Adipocyte (in vitro differentiated cells): ENCODE measurements at regions not wholly inside any gene's neighbourhood (a gene's known extent, or its start where the extent isn't known, plus 50 kb on each side); places are given as distances from the start of the nearest gene placed in this dataset.
A peak's percentile ranks its signal among the peaks of the same experiment; 100 is the strongest.
"Not testable (repeated sequence)": the region's sequence is repeated elsewhere in the genome, so short reads cannot be mapped to it uniquely, and the experiment has no call there.

Experiments used
- DNase-seq: peaks from one replicate; pipeline ENCODE4 v3.0.0-alpha.2; 2015; ENCODE audit warnings: low read depth
- H3K27me3 ChIP-seq: replicated peaks from 2 replicates; pipeline ENCODE4 v1.7.0; 2013; ENCODE audit warnings: mild to moderate bottlenecking, low read length, moderate library complexity; ENCODE audit not compliant: control insufficient read depth, insufficient read depth
- H3K36me3 ChIP-seq: 2 replicates; pipeline ENCODE4 v1.7.0; 2013; ENCODE audit warnings: low read length, mild to moderate bottlenecking, moderate library complexity; ENCODE audit not compliant: control insufficient read depth, insufficient read depth, severe bottlenecking
- H3K4me1 ChIP-seq: 2 replicates; pipeline ENCODE4 v1.7.0; 2013; ENCODE audit warnings: mild to moderate bottlenecking, low read length, moderate library complexity; ENCODE audit not compliant: control insufficient read depth, insufficient read depth
- H3K4me3 ChIP-seq: 2 replicates; pipeline ENCODE4 v1.7.0; 2013; ENCODE audit warnings: mild to moderate bottlenecking, low read length, moderate library complexity
- H3K9ac ChIP-seq: 2 replicates; pipeline ENCODE4 v1.7.0; 2013; ENCODE audit warnings: mild to moderate bottlenecking, low read length, moderate library complexity
- H3K9me3 ChIP-seq: 2 replicates; pipeline ENCODE4 v1.7.0; 2013; ENCODE audit warnings: mild to moderate bottlenecking, low read length, moderate library complexity; ENCODE audit not compliant: control insufficient read depth

DNA sequence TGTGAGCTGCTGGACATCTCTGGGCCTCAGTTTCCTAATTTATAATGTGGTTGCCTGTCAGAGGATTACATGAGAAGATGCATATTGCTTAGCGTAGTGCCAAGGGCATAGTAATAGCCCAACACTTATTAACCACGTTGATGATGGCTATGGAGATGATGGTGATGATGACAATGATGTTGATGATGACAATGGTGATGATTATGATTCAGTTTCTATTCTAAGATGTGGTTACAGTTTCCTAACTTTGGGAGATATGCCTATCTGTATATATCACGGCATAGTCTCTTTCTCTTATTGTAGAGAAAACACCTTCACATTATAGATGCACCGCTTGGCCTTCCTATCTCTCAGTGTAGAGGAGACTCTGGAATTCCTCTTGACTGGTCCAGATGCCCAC is 311.9 kb upstream of the PLGLB2 start:
- not testable (repeated sequence) for H3K9me3 ChIP-seq, H3K27me3 ChIP-seq, H3K36me3 ChIP-seq, H3K4me1 ChIP-seq, DNase-seq, H3K9ac ChIP-seq, H3K4me3 ChIP-seq

DNA sequence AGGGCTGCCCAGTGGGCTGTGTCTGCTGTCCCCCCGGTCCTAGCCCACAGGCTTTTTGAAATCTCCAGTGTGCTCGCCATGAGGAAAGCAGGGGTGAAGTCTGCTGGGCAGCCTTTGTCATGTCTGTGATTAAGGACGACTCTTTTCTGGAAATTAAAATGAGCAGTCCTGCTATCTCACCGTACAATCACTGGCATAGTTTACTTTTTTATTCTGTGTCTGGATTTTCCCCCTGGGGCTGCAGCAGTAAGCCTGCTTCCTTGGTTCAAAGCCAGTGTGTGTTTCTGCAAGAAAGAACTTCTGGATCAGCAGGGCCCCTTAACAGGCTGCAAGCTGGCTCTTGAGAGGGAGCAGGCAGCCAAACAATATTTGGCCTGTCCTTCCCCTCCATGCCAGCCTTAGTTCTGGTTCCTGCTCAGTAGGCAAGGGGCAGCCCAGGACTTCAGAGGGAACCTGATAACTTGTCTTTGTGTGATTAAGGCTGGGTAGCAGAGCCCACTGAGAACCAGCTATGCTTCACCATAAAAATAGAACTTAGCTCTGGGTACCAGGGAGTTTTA is 310.1 kb upstream of the PLGLB2 start:
- not testable (repeated sequence) for H3K4me3 ChIP-seq, H3K9ac ChIP-seq, H3K4me1 ChIP-seq, H3K9me3 ChIP-seq, H3K27me3 ChIP-seq, H3K36me3 ChIP-seq
- peak; percentile 9 for DNase-seq

DNA sequence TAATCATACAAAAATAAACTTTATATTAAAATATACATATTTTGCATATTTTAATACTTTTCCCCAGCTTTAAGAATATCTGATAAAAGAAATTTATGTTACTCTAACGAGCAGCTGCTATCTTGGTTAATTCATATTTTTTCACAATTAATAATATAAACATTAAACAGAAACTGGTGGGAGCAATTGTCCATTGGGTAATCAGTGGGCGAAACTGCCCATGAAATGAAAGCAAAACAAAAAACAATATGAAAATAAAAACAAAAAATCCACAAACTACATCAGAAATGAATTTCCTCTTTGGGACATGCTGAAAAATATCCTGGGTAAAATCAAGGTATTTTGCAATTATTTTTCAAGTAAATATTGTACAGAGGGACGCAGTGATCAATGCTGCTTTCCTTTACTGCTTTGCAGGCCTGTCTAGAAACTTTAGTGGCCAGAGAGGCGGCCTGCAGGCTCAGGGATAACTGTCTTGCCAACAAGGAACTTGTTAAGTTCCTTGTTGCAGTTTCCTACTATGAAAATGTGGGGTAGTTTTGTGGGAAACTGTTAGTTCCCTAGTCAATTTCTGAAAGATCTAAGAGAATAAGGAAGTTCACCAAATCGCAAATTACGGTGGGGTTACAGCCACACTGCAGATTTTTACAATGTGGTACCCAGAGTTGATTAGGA is 309.0 kb upstream of the PLGLB2 start:
- not testable (repeated sequence) for DNase-seq, H3K27me3 ChIP-seq, H3K9ac ChIP-seq, H3K4me3 ChIP-seq, H3K9me3 ChIP-seq, H3K4me1 ChIP-seq, H3K36me3 ChIP-seq

- not testable (repeated sequence) for H3K9ac ChIP-seq, H3K9me3 ChIP-seq, H3K27me3 ChIP-seq, H3K36me3 ChIP-seq, DNase-seq, H3K4me3 ChIP-seq, H3K4me1 ChIP-seq
These were observed 308.2 kb upstream of the PLGLB2 start for GRCh38 chr2:87439617-87440204.

DNA sequence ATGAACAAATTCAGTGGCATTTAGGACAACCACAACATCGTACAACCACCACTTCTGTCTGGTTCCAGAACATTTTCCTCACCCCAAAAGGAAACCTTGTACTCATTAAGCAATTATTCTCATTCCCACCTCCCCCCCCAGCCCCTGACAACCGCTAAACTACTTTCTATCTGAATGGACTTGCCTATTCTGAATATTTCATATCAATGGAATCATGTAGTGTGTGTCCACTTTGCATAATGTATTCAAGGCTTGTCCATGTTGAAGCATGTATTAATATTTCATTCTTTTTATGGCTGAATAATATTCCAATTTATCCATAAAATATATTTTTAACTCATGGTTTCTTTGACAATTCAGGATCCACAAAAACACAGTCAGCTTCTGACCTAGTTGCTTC is 307.2 kb upstream of the PLGLB2 start:
- H3K27me3 ChIP-seq: not testable (repeated sequence)

DNA sequence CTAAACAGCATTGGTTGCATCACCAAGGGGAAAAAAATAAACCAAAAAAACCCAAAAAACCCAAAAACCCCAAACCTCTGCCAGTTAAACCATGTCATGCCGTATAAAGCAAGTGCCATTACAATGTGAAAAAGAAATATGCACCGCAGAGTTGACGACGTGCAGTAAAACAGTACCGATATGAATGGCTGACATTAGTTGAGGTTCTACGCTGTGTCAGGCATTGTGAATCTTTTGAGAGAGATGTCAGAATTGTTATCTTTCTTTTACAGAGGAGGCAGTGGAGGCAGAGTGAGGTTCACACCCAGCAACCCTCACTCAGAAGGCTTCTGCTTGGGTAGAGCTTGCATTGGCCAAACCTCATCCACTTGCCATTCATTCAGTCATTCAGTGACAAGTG is 306.5 kb upstream of the PLGLB2 start:
- not testable (repeated sequence) for H3K4me3 ChIP-seq, H3K9me3 ChIP-seq, H3K27me3 ChIP-seq, DNase-seq, H3K9ac ChIP-seq, H3K4me1 ChIP-seq, H3K36me3 ChIP-seq

More for the DNA sequence above, 307.2 kb upstream of the PLGLB2 start:
- not testable (repeated sequence) for DNase-seq, H3K4me3 ChIP-seq, H3K36me3 ChIP-seq, H3K4me1 ChIP-seq, H3K9me3 ChIP-seq, H3K9ac ChIP-seq

DNA sequence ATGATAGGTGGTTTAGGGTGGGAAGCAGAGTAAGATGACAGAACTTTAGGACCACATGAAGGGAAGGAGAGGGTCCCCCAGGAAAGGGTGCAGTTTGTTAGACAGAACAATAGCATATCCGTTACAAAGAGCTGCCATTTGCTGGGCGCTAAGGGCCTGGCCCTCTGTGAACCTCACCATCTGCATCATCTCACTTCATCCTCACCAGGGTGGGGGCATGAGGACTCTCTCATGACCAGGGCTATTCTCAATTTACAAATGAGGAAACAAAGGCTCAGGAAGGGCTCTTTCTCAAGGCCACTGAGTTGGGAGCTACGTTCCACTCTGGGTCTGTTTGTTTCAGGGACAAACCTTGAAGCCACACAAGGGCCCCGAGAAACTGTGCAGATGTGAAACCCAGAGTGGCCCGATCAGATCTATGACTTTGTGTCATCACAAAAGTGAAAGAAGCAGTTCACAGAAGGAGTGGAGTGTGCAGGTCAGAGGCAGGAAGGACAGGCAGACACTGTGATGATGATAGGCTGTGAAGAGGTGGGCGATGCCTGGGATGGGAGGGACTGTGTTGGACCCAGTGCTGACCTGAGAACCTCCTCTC is 304.8 kb upstream of the PLGLB2 start:
- H3K4me1 ChIP-seq, DNase-seq, H3K36me3 ChIP-seq, H3K9me3 ChIP-seq, H3K4me3 ChIP-seq, H3K27me3 ChIP-seq, H3K9ac ChIP-seq: not testable (repeated sequence)

- not testable (repeated sequence) for DNase-seq
These were observed 302.9 kb upstream of the PLGLB2 start for GRCh38 chr2:87444951-87445350.

GRCh38 chr2:87445613-87446312 is 302.1 kb upstream of the PLGLB2 start:
- H3K36me3 ChIP-seq, DNase-seq, H3K4me1 ChIP-seq, H3K9me3 ChIP-seq, H3K9ac ChIP-seq, H3K27me3 ChIP-seq, H3K4me3 ChIP-seq: not testable (repeated sequence)

More at GRCh38 chr2:87444951-87445350, 302.9 kb upstream of the PLGLB2 start:
- not testable (repeated sequence) for H3K4me1 ChIP-seq, H3K27me3 ChIP-seq, H3K4me3 ChIP-seq, H3K9ac ChIP-seq, H3K36me3 ChIP-seq, H3K9me3 ChIP-seq

- DNase-seq: peak; percentile 10
- not testable (repeated sequence) for H3K9me3 ChIP-seq, H3K27me3 ChIP-seq, H3K36me3 ChIP-seq, H3K9ac ChIP-seq, H3K4me3 ChIP-seq, H3K4me1 ChIP-seq
These were observed 301.6 kb upstream of the PLGLB2 start for GRCh38 chr2:87446313-87446696.

DNA sequence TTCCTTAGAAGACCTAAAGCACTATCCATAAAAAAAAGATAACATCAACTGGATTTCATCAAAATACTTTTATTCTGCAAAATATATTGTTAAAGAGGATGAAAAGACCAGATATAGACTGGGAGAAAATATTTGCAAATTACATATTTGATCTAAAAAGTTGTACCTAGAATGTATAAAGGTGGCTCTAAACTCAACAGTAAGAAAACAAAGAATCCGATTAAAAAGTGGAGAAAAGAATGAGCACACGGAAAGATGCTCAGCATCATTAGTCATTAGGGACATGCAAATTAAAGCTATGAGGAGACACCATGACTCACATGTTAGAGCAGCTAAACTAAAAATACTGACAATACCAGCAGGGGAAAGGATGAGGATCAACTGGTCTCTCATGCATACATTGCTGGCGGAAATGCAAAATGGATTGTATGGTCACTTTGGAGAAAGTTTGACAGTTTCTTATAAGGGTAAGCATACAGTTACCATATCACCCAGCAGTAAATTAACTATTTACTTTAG is 298.4 kb upstream of the PLGLB2 start:
- not testable (repeated sequence) for H3K36me3 ChIP-seq, H3K4me1 ChIP-seq, DNase-seq, H3K4me3 ChIP-seq, H3K9ac ChIP-seq, H3K27me3 ChIP-seq, H3K9me3 ChIP-seq
